PC-3 (cell line): ENCODE measurements at regions not wholly inside any gene's neighbourhood (a gene's known extent, or its start where the extent isn't known, plus 50 kb on each side); places are given as distances from the start of the nearest gene placed in this dataset.

ENCODE experiments used
- ATAC-seq: fragments of 200-7000 bp; cut with Tn5 transposase; 2 replicates; pipeline ENCODE4 v1.9.1; 2020; ENCODE audit warnings: mild to moderate bottlenecking, moderate library complexity
- BruUV-seq: library from RNA; stranded (reverse); fragments of 400-500 nt; replicated peaks from 2 replicates; lab custom pipeline; 2021; lab: Mats Ljungman, UMichigan
- CTCF ChIA-PET: fragments of 300-600 bp; sonication (Branson Sonifier 250); formaldehyde crosslinking; loops from one replicate; lab custom pipeline; 2022; ENCODE audit warnings: antibody characterized with exemption; lab: Charles Lee
- POLR2A ChIA-PET: fragments of 300-600 bp; sonication (Branson Sonifier 250); formaldehyde crosslinking; loops from one replicate; lab custom pipeline; 2022; ENCODE audit warnings: antibody characterized with exemption; ENCODE audit not compliant: unreplicated experiment; lab: Charles Lee
- DNase-seq: peaks from one replicate; pipeline ENCODE4 v3.0.0-alpha.2; 2015
- H2AFZ ChIP-seq: fragments of 300-600 bp; sonication (generic); 2 replicates; pipeline ENCODE4 v1.6.0; 2016; ENCODE audit warnings: antibody characterized with exemption, low read length
- H3F3A ChIP-seq: fragments of 300-600 bp; sonication (generic); one replicate; pipeline ENCODE4 v1.6.0; 2017; ENCODE audit warnings: antibody characterized with exemption, low read length, control low read depth, mild to moderate bottlenecking; ENCODE audit not compliant: unreplicated experiment
- H3K27ac ChIP-seq: fragments of 300-600 bp; sonication (generic); 2 replicates; pipeline ENCODE4 v1.5.1; 2016; ENCODE audit warnings: mild to moderate bottlenecking, low read length
- H3K27me3 ChIP-seq: fragments of 300-600 bp; sonication (generic); 2 replicates; pipeline ENCODE4 v1.6.1; 2016; ENCODE audit warnings: low read length, mixed read lengths
- H3K36me3 ChIP-seq: fragments of 300-600 bp; sonication (generic); 2 replicates; pipeline ENCODE4 v1.6.1; 2016; ENCODE audit warnings: low read depth, mixed run types, low read length, mixed read lengths
- H3K4me1 ChIP-seq: fragments of 300-600 bp; sonication (generic); 2 replicates; pipeline ENCODE4 v1.5.1; 2016; ENCODE audit warnings: low read length; ENCODE audit not compliant: insufficient read depth
- H3K4me2 ChIP-seq: fragments of 300-600 bp; sonication (generic); 2 replicates; pipeline ENCODE4 v1.6.0; 2016; ENCODE audit warnings: low read length
- H3K4me3 ChIP-seq: fragments of 300-600 bp; sonication (generic); 2 replicates; pipeline ENCODE4 v1.5.1; 2016; ENCODE audit warnings: mild to moderate bottlenecking, low read length, mixed read lengths
- H3K79me2 ChIP-seq: fragments of 300-600 bp; sonication (generic); 2 replicates; pipeline ENCODE4 v1.6.1; 2017; ENCODE audit warnings: low read length, mixed read lengths
- H3K9ac ChIP-seq: fragments of 300-600 bp; sonication (generic); 2 replicates; pipeline ENCODE4 v1.6.0; 2016; ENCODE audit warnings: mild to moderate bottlenecking, low read length
- H3K9me2 ChIP-seq: fragments of 300-600 bp; sonication (generic); replicated peaks from 2 replicates; pipeline ENCODE4 v1.6.1; 2016; ENCODE audit warnings: mixed run types, low read length, mixed read lengths
- H3K9me3 ChIP-seq: fragments of 300-600 bp; sonication (generic); 2 replicates; pipeline ENCODE4 v1.6.1; 2016; ENCODE audit warnings: low read length, mixed read lengths
- H4K20me1 ChIP-seq: fragments of 300-600 bp; sonication (generic); 2 replicates; pipeline ENCODE4 v1.6.1; 2016; ENCODE audit warnings: low read length, mixed read lengths
- CTCF ChIP-seq: fragments of 300-600 bp; sonication (generic); conservative IDR thresholded peaks from 2 replicates; pipeline ENCODE4 v1.5.1; 2017; ENCODE audit warnings: antibody characterized with exemption, low read depth, mild to moderate bottlenecking, low read length
- EZH2 ChIP-seq: fragments of 300-600 bp; sonication (generic); IDR thresholded peaks from one replicate; pipeline ENCODE4 v1.6.1; 2017; ENCODE audit warnings: antibody characterized with exemption, mild to moderate bottlenecking, low read length; ENCODE audit not compliant: unreplicated experiment
- EZH2phosphoT487 ChIP-seq: fragments of 300-600 bp; sonication (generic); IDR thresholded peaks from 2 replicates; pipeline ENCODE4 v1.6.1; 2018; ENCODE audit warnings: mild to moderate bottlenecking, antibody characterized with exemption, low read length, borderline replicate concordance
- intact Hi-C: fragments of 100-400 bp; cut with micrococcal nuclease; formaldehyde crosslinking; loops from 2 replicates; pipeline ENCODE4 v1.9.0; 2023

DNA sequence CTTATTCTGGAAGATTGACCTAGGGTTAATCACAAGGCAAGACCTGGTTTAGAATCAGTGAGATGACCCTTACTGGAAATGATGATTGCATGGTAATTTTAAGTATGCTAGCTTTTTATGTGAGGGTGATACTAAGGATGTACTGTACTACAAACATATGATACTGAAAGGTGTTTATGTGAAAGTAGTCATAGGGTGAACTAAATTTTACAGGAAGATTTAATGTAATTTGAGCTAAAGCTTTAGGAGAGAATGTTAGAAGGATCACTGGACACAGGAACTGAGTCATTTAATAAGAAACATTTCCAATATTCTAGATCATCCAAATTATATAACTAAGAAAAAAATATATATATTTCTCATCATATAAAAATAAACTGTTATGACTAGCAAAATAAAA is 197.2 kb downstream of the COX7C start:
- Histone ChIP-seq H3K36me3 (no peaks in the 10 kb centered on the region), H3K9me3 (no peaks in the 10 kb centered on the region), H3K27me3 (no peaks in the 10 kb centered on the region), H3K4me3 (no peak overlapping the region), H3K79me2 (no peaks in the 10 kb centered on the region), H4K20me1 (no peaks in the 10 kb centered on the region), H3K9me2 (no peaks in the 10 kb centered on the region), H2AFZ (no peak overlapping the region), H3F3A (no peaks in the 10 kb centered on the region), H3K9ac (no peak overlapping the region), H3K4me1 (peaks cover 14% of the 10 kb centered on the region), H3K4me2 (peak overlapping the region; percentile 9; the same call in 1 of the 2 replicates), H3K27ac (peak overlapping the region; percentile 42)
- POLR2A ChIA-PET = interaction anchor here (0.6 to 0.7 kb wide), 3 partner anchors 19 to 304 kb away, joined by 3 to 7 read pairs (median 5); no protein-coding TSS in a partner anchor
- peak; percentile 47 for DNase-seq
- CTCF ChIA-PET = no interaction called here
- no TSS peak for BruUV-seq
- ATAC-seq = peak; percentile 94
- TF ChIP-seq EZH2phosphoT487 (no peak), CTCF (no peak), EZH2 (no peak)
- intact Hi-C loops = loop anchor here (5.0 kb wide), 2 partner anchors 152 to 198 kb away; partner anchors contain the start of gene COX7C

- no peak for TF ChIP-seq EZH2phosphoT487
- no peak for TF ChIP-seq EZH2
- no peak for TF ChIP-seq CTCF
- no peaks in the 10 kb centered on the region for H3K79me2 ChIP-seq
- H3F3A ChIP-seq = no peaks in the 10 kb centered on the region
- H2AFZ ChIP-seq = no peak overlapping the region
- no peaks in the 10 kb centered on the region for H3K9me2 ChIP-seq
- intact Hi-C loops = no loop called here
- H3K9ac ChIP-seq = no peak overlapping the region
- H3K4me3 ChIP-seq = no peak overlapping the region
- BruUV-seq = no TSS peak
- DNase-seq (peak; percentile 9), ATAC-seq (no peak; the same call in 1 of the 2 replicates)
- H3K4me2 ChIP-seq = no peak overlapping the region
- no peaks in the 10 kb centered on the region for H3K4me1 ChIP-seq
- POLR2A ChIA-PET = no interaction called here
- no peaks in the 10 kb centered on the region for H3K36me3 ChIP-seq
- H4K20me1 ChIP-seq = no peaks in the 10 kb centered on the region
- H3K27ac ChIP-seq = no peak overlapping the region
- CTCF ChIA-PET = no interaction called here
- peaks cover 3% of the 10 kb centered on the region; the same call in 1 of the 2 replicates for H3K27me3 ChIP-seq
- no peaks in the 10 kb centered on the region for H3K9me3 ChIP-seq
These were observed 206.9 kb downstream of the COX7C start for GRCh38 chr5:86824637-86825036.

DNA sequence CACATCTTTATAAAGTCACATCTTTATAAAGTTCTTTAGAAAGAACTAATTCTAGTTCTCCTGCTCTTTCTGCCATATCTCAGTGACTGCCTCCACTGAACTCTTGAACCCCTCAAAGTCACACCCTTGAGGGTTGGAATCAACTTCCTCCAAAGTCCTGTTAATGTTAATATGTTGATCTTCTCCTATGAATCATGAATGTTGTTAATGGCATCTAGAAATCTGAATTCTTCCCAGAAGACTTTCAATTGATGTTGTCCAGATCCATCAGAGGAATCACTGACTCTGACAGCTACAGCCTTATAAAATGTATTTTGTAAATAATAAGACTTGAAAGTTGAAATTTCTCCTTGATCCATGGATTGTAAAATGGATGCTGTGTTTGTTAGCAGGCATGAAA is 213.4 kb downstream of the COX7C start:
- no peaks in the 10 kb centered on the region for H3K36me3 ChIP-seq
- no peak overlapping the region for H2AFZ ChIP-seq
- H3K4me3 ChIP-seq = no peak overlapping the region
- no peak for TF ChIP-seq EZH2phosphoT487
- no peak for TF ChIP-seq CTCF
- TF ChIP-seq EZH2 = no peak
- ChIA-PET CTCF (no interaction called here), POLR2A (no interaction called here)
- no peak for DNase-seq
- H3K27me3 ChIP-seq = peaks cover 3% of the 10 kb centered on the region; the same call in 1 of the 2 replicates
- no peaks in the 10 kb centered on the region for H3K4me1 ChIP-seq
- no TSS peak for BruUV-seq
- no peaks in the 10 kb centered on the region for H3K9me2 ChIP-seq
- H3K9me3 ChIP-seq = no peaks in the 10 kb centered on the region
- no peak for ATAC-seq
- no peak overlapping the region for H3K4me2 ChIP-seq
- H3F3A ChIP-seq = no peaks in the 10 kb centered on the region
- intact Hi-C loops = no loop called here
- no peak overlapping the region for H3K9ac ChIP-seq
- no peak overlapping the region for H3K27ac ChIP-seq
- no peaks in the 10 kb centered on the region for H3K79me2 ChIP-seq
- H4K20me1 ChIP-seq = no peaks in the 10 kb centered on the region
